ENCODE measurements at regions not wholly inside any gene's neighbourhood (a gene's known extent, or its start where the extent isn't known, plus 50 kb on each side); places are given as distances from the start of the nearest gene placed in this dataset.

DNA sequence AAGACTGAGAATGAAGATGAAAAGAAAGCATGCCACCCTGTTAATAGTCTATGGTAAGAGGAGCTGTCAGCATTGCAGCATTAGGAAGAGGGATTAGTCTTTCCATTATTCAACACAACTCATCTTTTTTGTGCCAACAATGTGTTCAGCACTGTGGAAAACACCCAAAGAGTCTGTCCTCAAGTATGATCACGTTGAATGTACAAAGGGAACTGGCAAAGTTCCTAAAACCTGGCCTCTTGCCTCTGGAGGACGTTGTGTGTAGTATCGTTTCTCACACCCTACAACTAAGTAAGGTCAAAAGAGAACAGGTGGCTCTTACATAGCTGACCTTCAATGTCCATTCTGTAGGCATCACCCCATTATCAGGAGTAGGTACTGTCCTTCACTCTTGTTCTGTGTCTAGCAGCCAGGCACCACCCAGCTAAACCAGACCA, 147.9 kb upstream of the THBS1 start:
- CTCF ChIA-PET (ENCODE audit: low intra/inter-chr PET ratio, low total read pairs), result no interaction called here
- no peaks in the 10 kb centered on the region for H3K27me3 ChIP-seq (ENCODE audit: control insufficient read depth in 1 of 2, insufficient read depth in 2 of 2, low read length in 2 of 2)
- POLR2A ChIA-PET, result interaction anchor here (1.6 kb wide), 1 partner anchor 148 kb away, joined by 4 read pairs; the partner anchor contains the start of gene THBS1
- H3K4me2 ChIP-seq (ENCODE audit: low read depth, low read length), result no peak overlapping the region
- FAIRE-seq, result no peak
- in situ Hi-C loops (cut with HindIII; ENCODE audit: extremely low pct_ligation_motif_present, low pct_unique_long_range_greater_than_20kb), result loop anchor here (10.0 kb wide), 2 partner anchors 152 to 258 kb away; partner anchors contain the start of gene THBS1
- DNase-seq (ENCODE audit: low spot score), result no peak
- no peak for ATAC-seq
- no peaks in the 10 kb centered on the region for H3K79me2 ChIP-seq (ENCODE audit: insufficient read depth, low read length)
- no peaks in the 10 kb centered on the region for H4K20me1 ChIP-seq (ENCODE audit: insufficient read depth, low read length)
- 90% methylated on average over 3 of the region's 3 CpGs for WGBS (ENCODE audit: low lambda C conversion rate)
- no peaks in the 10 kb centered on the region for H3K36me3 ChIP-seq (replicated peaks in 1 of 2; ENCODE audit: control insufficient read depth in 1 of 2, insufficient read depth in 2 of 2, low read length in 2 of 2)
- peaks cover 70% of the 10 kb centered on the region for H3K4me1 ChIP-seq (ENCODE audit: insufficient read depth, low read length)
- H2AFZ ChIP-seq (ENCODE audit: low read length), result no peak overlapping the region
- no TSS peak for BruUV-seq (replicated peaks)
- H3K9ac ChIP-seq (ENCODE audit: insufficient read depth, low read depth, low read length), result no peak overlapping the region
- no peaks in the 10 kb centered on the region for H3K9me3 ChIP-seq (ENCODE audit: low read length)
- intact Hi-C loops (cut with micrococcal nuclease; ENCODE audit: unreplicated experiment), result loop anchor here (5.0 to 10.0 kb wide), 2 partner anchors 158 to 261 kb away; no protein-coding TSS in a partner anchor
- no peak overlapping the region for H3K4me3 ChIP-seq (replicated peaks in 1 of 3; ENCODE audit: insufficient read depth in 1 of 3, low read depth in 2 of 3, low read length in 3 of 3)
- TF ChIP-seq, protein P1, sequence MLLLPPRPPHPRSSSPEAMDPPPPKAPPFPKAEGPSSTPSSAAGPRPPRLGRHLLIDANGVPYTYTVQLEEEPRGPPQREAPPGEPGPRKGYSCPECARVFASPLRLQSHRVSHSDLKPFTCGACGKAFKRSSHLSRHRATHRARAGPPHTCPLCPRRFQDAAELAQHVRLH (CRISPR knock-in tag; IDR thresholded peaks at IDR 0.05; ENCODE audit: borderline replicate concordance, low read depth), result no peak
- TF ChIP-seq RFX5 (IDR thresholded peaks at IDR 0.05; ENCODE audit: low read depth, low read length), result no peak
- TF ChIP-seq GATA4 (IDR thresholded peaks at IDR 0.05; ENCODE audit: borderline replicate concordance, low read depth), result no peak
- no peak for TF ChIP-seq GZF1 (CRISPR knock-in tag; IDR thresholded peaks at IDR 0.05)
- no peak for TF ChIP-seq PHF20 (CRISPR knock-in tag; IDR thresholded peaks at IDR 0.05)
- TF ChIP-seq SIN3A (IDR thresholded peaks at IDR 0.05; ENCODE audit: borderline replicate concordance, low read depth, low read length), result no peak
- H3K27ac ChIP-seq (ENCODE audit: extremely low read length, insufficient read depth, low read length), result no peak overlapping the region

DNA sequence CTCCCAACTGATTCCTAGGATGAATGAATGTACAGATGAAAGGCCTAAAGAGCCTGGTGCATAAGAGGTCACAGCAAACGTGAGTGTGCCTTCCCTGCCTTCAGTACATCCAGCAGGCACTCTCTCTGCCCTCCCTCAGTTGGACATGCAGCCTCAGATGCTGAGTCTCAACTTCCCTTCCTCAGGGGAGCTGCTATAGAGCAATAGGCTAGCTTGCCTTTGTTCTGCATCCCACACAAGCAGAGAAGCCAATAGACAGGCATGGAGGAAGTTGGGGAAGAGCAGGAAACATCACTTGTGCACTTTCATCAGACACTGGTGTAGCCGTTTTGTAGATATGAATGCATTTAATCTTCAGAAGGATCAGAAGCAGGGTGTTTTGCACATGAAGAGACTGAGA, 147.5 kb upstream of the THBS1 start:
- Histone ChIP-seq H4K20me1 (ENCODE audit: insufficient read depth, low read length) (no peaks in the 10 kb centered on the region), H3K4me3 (replicated peaks in 1 of 3; ENCODE audit: insufficient read depth in 1 of 3, low read depth in 2 of 3, low read length in 3 of 3) (no peak overlapping the region), H3K9ac (ENCODE audit: insufficient read depth, low read depth, low read length) (no peak overlapping the region), H3K9me3 (ENCODE audit: low read length) (no peaks in the 10 kb centered on the region), H2AFZ (ENCODE audit: low read length) (no peak overlapping the region), H3K36me3 (replicated peaks in 1 of 2; ENCODE audit: control insufficient read depth in 1 of 2, insufficient read depth in 2 of 2, low read length in 2 of 2) (no peaks in the 10 kb centered on the region), H3K4me1 (ENCODE audit: insufficient read depth, low read length) (peaks cover 68% of the 10 kb centered on the region), H3K27ac (ENCODE audit: extremely low read length, insufficient read depth, low read length) (no peak overlapping the region), H3K27me3 (ENCODE audit: control insufficient read depth in 1 of 2, insufficient read depth in 2 of 2, low read length in 2 of 2) (no peaks in the 10 kb centered on the region), H3K79me2 (ENCODE audit: insufficient read depth, low read length) (no peaks in the 10 kb centered on the region), H3K4me2 (ENCODE audit: low read depth, low read length) (no peak overlapping the region)
- WGBS (ENCODE audit: low lambda C conversion rate), result 91% methylated on average over 2 of the region's 2 CpGs
- FAIRE-seq, result no peak
- CTCF ChIA-PET (ENCODE audit: low intra/inter-chr PET ratio, low total read pairs), result no interaction called here
- no TSS peak for BruUV-seq (replicated peaks)
- POLR2A ChIA-PET, result interaction anchor here (1.6 kb wide), 1 partner anchor 147 kb away, joined by 4 read pairs; the partner anchor contains the start of gene THBS1
- intact Hi-C loops (cut with micrococcal nuclease; ENCODE audit: unreplicated experiment), result loop anchor here (5.0 to 10.0 kb wide), 2 partner anchors 159 to 261 kb away; no protein-coding TSS in a partner anchor
- in situ Hi-C loops (cut with HindIII; ENCODE audit: extremely low pct_ligation_motif_present, low pct_unique_long_range_greater_than_20kb), result loop anchor here (10.0 kb wide), 2 partner anchors 151 to 259 kb away; partner anchors contain the start of gene THBS1
- no peak for ATAC-seq
- DNase-seq (ENCODE audit: low spot score), result no peak
- no peak for TF ChIP-seq FLYWCH1 (CRISPR knock-in tag; IDR thresholded peaks at IDR 0.05)
- TF ChIP-seq CBFB (CRISPR knock-in tag; IDR thresholded peaks at IDR 0.05), result no peak
- TF ChIP-seq, protein P2, sequence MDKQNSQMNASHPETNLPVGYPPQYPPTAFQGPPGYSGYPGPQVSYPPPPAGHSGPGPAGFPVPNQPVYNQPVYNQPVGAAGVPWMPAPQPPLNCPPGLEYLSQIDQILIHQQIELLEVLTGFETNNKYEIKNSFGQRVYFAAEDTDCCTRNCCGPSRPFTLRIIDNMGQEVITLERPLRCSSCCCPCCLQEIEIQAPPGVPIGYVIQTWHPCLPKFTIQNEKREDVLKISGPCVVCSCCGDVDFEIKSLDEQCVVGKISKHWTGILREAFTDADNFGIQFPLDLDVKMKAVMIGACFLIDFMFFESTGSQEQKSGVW (CRISPR knock-in tag; IDR thresholded peaks at IDR 0.05; ENCODE audit: borderline replicate concordance), result no peak
- TF ChIP-seq ZBTB7A (CRISPR knock-in tag; IDR thresholded peaks at IDR 0.05), result no peak
- TF ChIP-seq CENPX (CRISPR knock-in tag; IDR thresholded peaks at IDR 0.05), result no peak
- no peak for TF ChIP-seq NR2F1 (CRISPR knock-in tag; IDR thresholded peaks at IDR 0.05)
- no peak for TF ChIP-seq NR2C2 (CRISPR knock-in tag; IDR thresholded peaks at IDR 0.05; ENCODE audit: borderline replicate concordance)
- TF ChIP-seq, protein P3, sequence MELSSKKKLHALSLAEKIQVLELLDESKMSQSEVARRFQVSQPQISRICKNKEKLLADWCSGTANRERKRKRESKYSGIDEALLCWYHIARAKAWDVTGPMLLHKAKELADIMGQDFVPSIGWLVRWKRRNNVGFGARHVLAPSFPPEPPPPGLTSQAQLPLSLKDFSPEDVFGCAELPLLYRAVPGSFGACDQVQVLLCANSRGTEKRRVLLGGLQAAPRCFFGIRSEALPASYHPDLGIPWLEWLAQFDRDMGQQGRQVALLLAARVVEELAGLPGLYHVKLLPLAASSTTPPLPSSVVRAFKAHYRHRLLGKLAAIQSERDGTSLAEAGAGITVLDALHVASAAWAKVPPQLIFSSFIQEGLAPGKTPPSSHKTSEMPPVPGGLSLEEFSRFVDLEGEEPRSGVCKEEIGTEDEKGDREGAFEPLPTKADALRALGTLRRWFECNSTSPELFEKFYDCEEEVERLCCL (CRISPR knock-in tag; IDR thresholded peaks at IDR 0.05; ENCODE audit: borderline replicate concordance), result no peak
- TF ChIP-seq, protein P4, sequence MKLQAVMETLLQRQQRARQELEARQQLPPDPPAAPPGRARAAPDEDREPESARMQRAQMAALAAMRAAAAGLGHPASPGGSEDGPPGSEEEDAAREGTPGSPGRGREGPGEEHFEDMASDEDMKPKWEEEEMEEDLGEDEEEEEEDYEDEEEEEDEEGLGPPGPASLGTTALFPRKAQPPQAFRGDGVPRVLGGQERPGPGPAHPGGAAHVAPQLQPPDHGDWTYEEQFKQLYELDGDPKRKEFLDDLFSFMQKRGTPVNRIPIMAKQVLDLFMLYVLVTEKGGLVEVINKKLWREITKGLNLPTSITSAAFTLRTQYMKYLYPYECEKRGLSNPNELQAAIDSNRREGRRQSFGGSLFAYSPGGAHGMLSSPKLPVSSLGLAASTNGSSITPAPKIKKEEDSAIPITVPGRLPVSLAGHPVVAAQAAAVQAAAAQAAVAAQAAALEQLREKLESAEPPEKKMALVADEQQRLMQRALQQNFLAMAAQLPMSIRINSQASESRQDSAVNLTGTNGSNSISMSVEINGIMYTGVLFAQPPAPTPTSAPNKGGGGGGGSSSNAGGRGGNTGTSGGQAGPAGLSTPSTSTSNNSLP (IDR thresholded peaks at IDR 0.05; ENCODE audit: low read depth, low read length), result no peak
